ENCODE measurements at regions not wholly inside any gene's neighbourhood (a gene's known extent, or its start where the extent isn't known, plus 50 kb on each side); places are given as distances from the start of the nearest gene placed in this dataset.
A peak's percentile ranks its signal among the peaks of the same experiment; 100 is the strongest.
"Not testable (repeated sequence)": the region's sequence is repeated elsewhere in the genome, so short reads cannot be mapped to it uniquely, and the experiment has no call there.

GRCh38 chr17:70519300-70519699 lies 350.0 kb downstream of the KCNJ2 start:
- no peak for DNase-seq
- no peak overlapping the region for H3K27ac ChIP-seq
- no peak for TF ChIP-seq POLR2A (IDR thresholded peaks at IDR 0.05)
- TF ChIP-seq CTCF (IDR thresholded peaks at IDR 0.05), result no peak
- no peaks in the 10 kb centered on the region for H3K27me3 ChIP-seq
- H3K36me3 ChIP-seq, result no peaks in the 10 kb centered on the region
- H3K9me3 ChIP-seq, result no peaks in the 10 kb centered on the region
- H3K4me3 ChIP-seq, result no peak overlapping the region
- H3K4me1 ChIP-seq, result no peaks in the 10 kb centered on the region

- no peaks in the 10 kb centered on the region for H3K27me3 ChIP-seq
- no peak for TF ChIP-seq CTCF (IDR thresholded peaks at IDR 0.05)
These were observed 351.1 kb downstream of the KCNJ2 start for GRCh38 chr17:70520447-70520846.

DNA sequence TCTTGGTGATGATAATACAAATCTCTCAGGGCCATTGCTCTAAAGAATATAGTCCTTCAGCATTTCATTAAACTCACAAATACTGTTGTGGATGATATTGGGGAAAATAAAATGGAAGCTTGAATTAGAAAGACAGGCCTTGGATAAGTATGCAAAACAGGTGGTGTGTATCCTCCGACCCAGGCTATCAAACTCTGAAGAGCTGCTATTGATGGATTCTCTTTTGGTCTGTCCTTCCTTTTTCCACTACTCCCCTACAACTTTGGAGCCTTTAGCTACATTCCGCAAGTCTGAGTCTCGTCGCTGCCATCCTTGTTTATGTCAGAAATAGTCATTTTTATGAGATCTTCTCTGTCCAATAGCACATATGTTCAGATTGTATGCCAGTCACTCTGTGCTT lies 351.6 kb downstream of the KCNJ2 start:
- Histone ChIP-seq H3K27ac (no peak overlapping the region), H3K36me3 (no peaks in the 10 kb centered on the region), H3K27me3 (no peaks in the 10 kb centered on the region), H3K4me1 (no peaks in the 10 kb centered on the region), H3K4me3 (no peak overlapping the region), H3K9me3 (no peaks in the 10 kb centered on the region)
- DNase-seq, result no peak
- TF ChIP-seq CTCF (IDR thresholded peaks at IDR 0.05) (no peak), POLR2A (IDR thresholded peaks at IDR 0.05) (no peak)

More at GRCh38 chr17:70520447-70520846, 351.1 kb downstream of the KCNJ2 start:
- Histone ChIP-seq H3K9me3 (no peaks in the 10 kb centered on the region), H3K36me3 (no peaks in the 10 kb centered on the region), H3K27ac (no peak overlapping the region), H3K4me1 (no peaks in the 10 kb centered on the region), H3K4me3 (no peak overlapping the region)
- no peak for DNase-seq

DNA sequence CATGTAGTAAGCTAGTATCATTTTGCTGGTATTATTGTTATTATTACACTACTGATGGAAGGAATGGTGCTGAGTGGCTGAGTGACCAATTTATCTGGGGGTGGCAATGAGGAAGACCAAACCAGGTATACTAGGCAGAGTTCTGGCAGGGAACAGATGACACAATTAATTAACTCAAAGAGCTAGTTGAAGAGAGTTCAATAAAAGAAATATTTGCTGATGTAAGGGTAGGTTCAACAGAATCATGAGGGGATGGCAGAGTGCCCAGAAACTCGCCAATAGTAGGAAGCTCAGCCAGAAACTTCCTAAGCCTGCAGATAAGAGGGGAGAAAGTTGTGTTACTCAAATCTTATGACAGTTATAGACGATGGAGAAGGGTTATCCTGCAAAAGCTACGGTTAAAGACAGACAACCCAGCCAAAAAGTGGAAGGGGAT lies 352.5 kb downstream of the KCNJ2 start:
- Histone ChIP-seq H3K27ac (no peak overlapping the region), H3K9me3 (no peaks in the 10 kb centered on the region), H3K27me3 (no peaks in the 10 kb centered on the region), H3K4me3 (no peak overlapping the region), H3K36me3 (no peaks in the 10 kb centered on the region), H3K4me1 (no peaks in the 10 kb centered on the region)
- TF ChIP-seq POLR2A (IDR thresholded peaks at IDR 0.05), result no peak
- no peak for TF ChIP-seq CTCF (IDR thresholded peaks at IDR 0.05)
- peak in 1 of 3 donors; percentile 55 for DNase-seq

GRCh38 chr17:70523426-70523825 lies 354.1 kb downstream of the KCNJ2 start:
- Histone ChIP-seq H3K4me1 (no peaks in the 10 kb centered on the region), H3K9me3 (no peaks in the 10 kb centered on the region), H3K4me3 (no peak overlapping the region), H3K36me3 (no peaks in the 10 kb centered on the region), H3K27ac (no peak overlapping the region), H3K27me3 (no peaks in the 10 kb centered on the region)
- no peak for DNase-seq
- TF ChIP-seq CTCF (IDR thresholded peaks at IDR 0.05), result no peak
- no peak for TF ChIP-seq POLR2A (IDR thresholded peaks at IDR 0.05)

GRCh38 chr17:70525035-70525434 lies 355.7 kb downstream of the KCNJ2 start:
- H3K9me3 ChIP-seq, DNase-seq, H3K27me3 ChIP-seq, H3K4me3 ChIP-seq, H3K27ac ChIP-seq, H3K4me1 ChIP-seq, H3K36me3 ChIP-seq: not testable (repeated sequence)

Data from Peyer's patch (tissue), 4 donors.